HCT116 (cell line): ENCODE measurements at regions not wholly inside any gene's neighbourhood (a gene's known extent, or its start where the extent isn't known, plus 50 kb on each side); places are given as distances from the start of the nearest gene placed in this dataset.

Experiments
- ATAC-seq: fragments of 200-7000 bp; cut with Tn5 transposase; 2 replicates; pipeline ENCODE4 v1.9.1; 2020; ENCODE audit warnings: mild to moderate bottlenecking, moderate library complexity
- BruUV-seq: library from RNA; stranded (reverse); fragments of 400-500 nt; replicated peaks from 2 replicates; lab custom pipeline; 2021; lab: Mats Ljungman, UMichigan
- CTCF ChIA-PET: fragments of 300-600 bp; sonication (Branson Sonifier 250); formaldehyde crosslinking; loops from one replicate; lab custom pipeline; 2021; ENCODE audit warnings: antibody characterized with exemption; lab: Charles Lee
- POLR2A ChIA-PET: fragments of 300-600, 350-600 bp; sonication (Branson Sonifier 250); formaldehyde crosslinking; loops from one replicate; lab custom pipeline; 2021; ENCODE audit warnings: antibody characterized with exemption; lab: Charles Lee
- RAD21 ChIA-PET, 2 experiments: fragments of 300-600 bp; sonication (Branson Sonifier 250); formaldehyde crosslinking; loops; one replicate each; lab custom pipeline; 2023; ENCODE audit warnings: low total read pairs in 2 of 2; ENCODE audit not compliant: uncharacterized antibody in 2 of 2, unreplicated experiment in 2 of 2, low non-redundant PET in 1 of 2; lab: Charles Lee
- DNase-seq: peaks from one replicate; pipeline ENCODE4 v3.0.0-alpha.2; 2010; ENCODE audit warnings: low read depth, low spot score
- H2AFZ ChIP-seq: fragments of 200-600 bp; shearing (Covaris generic), sonication (generic); 2 replicates; pipeline ENCODE4 v1.6.1; 2017; ENCODE audit warnings: low read depth, mixed run types, mixed read lengths, antibody characterized with exemption, low read length; ENCODE audit not compliant: poor library complexity, severe bottlenecking
- H3K27ac ChIP-seq: 2 replicates; pipeline ENCODE4 v1.5.1; 2012; ENCODE audit warnings: low read depth, low read length
- H3K27me3 ChIP-seq: fragments of 200-600 bp; sonication (generic); 2 replicates; pipeline ENCODE4 v1.6.1; 2016; ENCODE audit warnings: mixed run types, low read length, mixed read lengths; ENCODE audit not compliant: insufficient read depth
- H3K36me3 ChIP-seq, 2 experiments: fragments of 200-500 bp in 1 of 2; fragments of 200-600 bp in 1 of 2; sonication (Bioruptor generic) in 1 of 2; sonication (generic) in 1 of 2; 2 replicates each; pipeline versions ENCODE4 v1.5.1 to v1.6.1; 2014 to 2016; ENCODE audit warnings: low read length in 2 of 2, inconsistent platforms in 1 of 2, mixed read lengths in 1 of 2, mixed run types in 1 of 2; ENCODE audit not compliant: insufficient read depth in 2 of 2, control insufficient read depth in 1 of 2
- H3K4me1 ChIP-seq, 2 experiments: fragments of 200-600 bp in 1 of 2; sonication (generic) in 1 of 2; 2 replicates each; pipeline versions ENCODE4 v1.5.1 to v1.6.1; 2012 to 2017; ENCODE audit warnings: low read length in 2 of 2, inconsistent platforms in 1 of 2, mild to moderate bottlenecking in 1 of 2, mixed read lengths in 1 of 2, mixed run types in 1 of 2, moderate library complexity in 1 of 2; ENCODE audit not compliant: insufficient read depth in 2 of 2, control insufficient read depth in 1 of 2
- H3K4me2 ChIP-seq: fragments of 200-600 bp; sonication (generic); 2 replicates; pipeline ENCODE4 v1.6.1; 2017; ENCODE audit warnings: mixed run types, low read length, mixed read lengths
- H3K4me3 ChIP-seq, 2 experiments: fragments of 200-600 bp in 1 of 2; sonication (generic) in 1 of 2; replicated peaks in 1 of 2; 2 replicates each; pipeline ENCODE4 v1.5.1; 2011 to 2016; ENCODE audit warnings: low read length in 2 of 2, control low read depth in 1 of 2, low read depth in 1 of 2, mild to moderate bottlenecking in 1 of 2, mixed read lengths in 1 of 2, mixed run types in 1 of 2
- H3K79me2 ChIP-seq: fragments of 200-600 bp; sonication (generic); 2 replicates; pipeline ENCODE4 v1.6.1; 2017; ENCODE audit warnings: mild to moderate bottlenecking, mixed run types, low read length, moderate library complexity, mixed read lengths; ENCODE audit not compliant: insufficient read depth
- H3K9ac ChIP-seq: fragments of 200-600 bp; sonication (generic); 2 replicates; pipeline ENCODE4 v1.6.1; 2016; ENCODE audit warnings: low read length, mixed read lengths
- H3K9me2 ChIP-seq: fragments of 200-600 bp; sonication (generic), shearing (Covaris generic); 2 replicates; pipeline ENCODE4 v1.6.1; 2017; ENCODE audit warnings: mixed run types, mild to moderate bottlenecking, moderate library complexity; ENCODE audit not compliant: insufficient read depth
- H3K9me3 ChIP-seq, 2 experiments: fragments of 200-500 bp in 1 of 2; fragments of 200-600 bp in 1 of 2; sonication (Bioruptor generic) in 1 of 2; sonication (generic) in 1 of 2; 2 replicates each; pipeline ENCODE4 v1.6.1; 2014 to 2017; ENCODE audit warnings: low read length in 2 of 2, mixed read lengths in 2 of 2, inconsistent platforms in 1 of 2, low read depth in 1 of 2, mild to moderate bottlenecking in 1 of 2, mixed run types in 1 of 2, moderate library complexity in 1 of 2; ENCODE audit not compliant: control insufficient read depth in 1 of 2, insufficient read depth in 1 of 2
- H4K20me1 ChIP-seq: fragments of 200-600 bp; sonication (generic), shearing (Covaris generic); 2 replicates; pipeline ENCODE4 v1.6.1; 2017; ENCODE audit warnings: mixed run types, mild to moderate bottlenecking, moderate library complexity; ENCODE audit not compliant: insufficient read depth
- CBX3 ChIP-seq: IDR thresholded peaks from 2 replicates; pipeline ENCODE4 v1.6.1; 2012; ENCODE audit warnings: low read depth
- CEBPB ChIP-seq: IDR thresholded peaks from 2 replicates; pipeline ENCODE4 v1.6.1; 2012; ENCODE audit warnings: low read depth
- CTCF ChIP-seq, 3 experiments: fragments of 200-600 bp in 1 of 3; sonication (generic) in 1 of 3; IDR thresholded peaks in 2 of 3; conservative IDR thresholded peaks in 1 of 3; 2 replicates each; pipeline ENCODE4 v1.5.1; 2012 to 2017; ENCODE audit warnings: low read depth in 2 of 3, low read length in 2 of 3, antibody characterized with exemption in 1 of 3, borderline replicate concordance in 1 of 3, control low read depth in 1 of 3, mild to moderate bottlenecking in 1 of 3, mixed read lengths in 1 of 3, mixed run types in 1 of 3, moderate library complexity in 1 of 3; ENCODE audit not compliant: insufficient read depth in 1 of 3
- ELF1 ChIP-seq: IDR thresholded peaks from 2 replicates; pipeline ENCODE4 v1.6.1; 2012; ENCODE audit warnings: low read depth, borderline replicate concordance
- FOSL1 ChIP-seq: IDR thresholded peaks from 2 replicates; pipeline ENCODE4 v1.6.1; 2012; ENCODE audit warnings: low read depth
- JUND ChIP-seq: IDR thresholded peaks from 2 replicates; pipeline ENCODE4 v1.6.1; 2012
- RAD21 ChIP-seq: IDR thresholded peaks from 2 replicates; pipeline ENCODE4 v1.6.1; 2012; ENCODE audit warnings: low read depth, mild to moderate bottlenecking
- REST ChIP-seq: IDR thresholded peaks from 2 replicates; pipeline ENCODE4 v1.6.1; 2012; ENCODE audit warnings: low read depth
- SIN3A ChIP-seq: IDR thresholded peaks from 2 replicates; pipeline ENCODE4 v1.6.1; 2012; ENCODE audit warnings: low read depth
- SP1 ChIP-seq: IDR thresholded peaks from 2 replicates; pipeline ENCODE4 v1.6.1; 2012; ENCODE audit warnings: low read depth
- SRF ChIP-seq: IDR thresholded peaks from 2 replicates; pipeline ENCODE4 v1.6.1; 2012; ENCODE audit warnings: low read depth
- TCF7L2 ChIP-seq: IDR thresholded peaks from 2 replicates; pipeline ENCODE4 v1.7.0; 2011; ENCODE audit warnings: borderline replicate concordance, inconsistent platforms; ENCODE audit not compliant: insufficient read depth, insufficient read length; ENCODE audit errors: extremely low read depth
- intact Hi-C: fragments of 100-400 bp; cut with micrococcal nuclease; formaldehyde crosslinking; loops from 2 replicates; pipeline ENCODE4 v1.10.0; 2022
- TF ChIP-seq, protein P1 (sequence below): IDR thresholded peaks from 2 replicates; pipeline ENCODE4 v1.6.1; 2011; ENCODE audit warnings: mild to moderate bottlenecking, low read length, moderate library complexity; ENCODE audit not compliant: insufficient replicate concordance; ENCODE audit errors: extremely low read depth

- Histone ChIP-seq H4K20me1 (no peaks in the 10 kb centered on the region), H3K27me3 (peaks cover 9% of the 10 kb centered on the region; the same call in 1 of the 2 replicates), H3K4me1 (no peaks in the 10 kb centered on the region), H3K79me2 (no peaks in the 10 kb centered on the region), H3K9me3 (no peaks in the 10 kb centered on the region), H3K4me3 (no peak overlapping the region), H3K9ac (no peak overlapping the region), H3K27ac (no peak overlapping the region), H3K9me2 (no peaks in the 10 kb centered on the region), H2AFZ (no peak overlapping the region), H3K4me2 (no peak overlapping the region), H3K36me3 (no peaks in the 10 kb centered on the region)
- RAD21 ChIA-PET, result no interaction called here
- DNase-seq (no peak), ATAC-seq (no peak)
- intact Hi-C loops, result no loop called here
- TF ChIP-seq RAD21 (no peak), CBX3 (no peak)
- TF ChIP-seq, protein P1, sequence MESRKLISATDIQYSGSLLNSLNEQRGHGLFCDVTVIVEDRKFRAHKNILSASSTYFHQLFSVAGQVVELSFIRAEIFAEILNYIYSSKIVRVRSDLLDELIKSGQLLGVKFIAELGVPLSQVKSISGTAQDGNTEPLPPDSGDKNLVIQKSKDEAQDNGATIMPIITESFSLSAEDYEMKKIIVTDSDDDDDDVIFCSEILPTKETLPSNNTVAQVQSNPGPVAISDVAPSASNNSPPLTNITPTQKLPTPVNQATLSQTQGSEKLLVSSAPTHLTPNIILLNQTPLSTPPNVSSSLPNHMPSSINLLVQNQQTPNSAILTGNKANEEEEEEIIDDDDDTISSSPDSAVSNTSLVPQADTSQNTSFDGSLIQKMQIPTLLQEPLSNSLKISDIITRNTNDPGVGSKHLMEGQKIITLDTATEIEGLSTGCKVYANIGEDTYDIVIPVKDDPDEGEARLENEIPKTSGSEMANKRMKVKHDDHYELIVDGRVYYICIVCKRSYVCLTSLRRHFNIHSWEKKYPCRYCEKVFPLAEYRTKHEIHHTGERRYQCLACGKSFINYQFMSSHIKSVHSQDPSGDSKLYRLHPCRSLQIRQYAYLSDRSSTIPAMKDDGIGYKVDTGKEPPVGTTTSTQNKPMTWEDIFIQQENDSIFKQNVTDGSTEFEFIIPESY, result no peak
- POLR2A ChIA-PET, result no interaction called here
- CTCF ChIA-PET, result no interaction called here
- BruUV-seq, result no TSS peak
Observed at GRCh38 chr9:109941771-109942170, 161.8 kb downstream of the PALM2AKAP2 start.

GRCh38 chr9:109945573-109945972 is 165.6 kb downstream of the PALM2AKAP2 start:
- Histone ChIP-seq H3K79me2 (no peaks in the 10 kb centered on the region), H3K27me3 (peaks cover 6% of the 10 kb centered on the region; the same call in 1 of the 2 replicates), H3K4me2 (no peak overlapping the region), H3K9me3 (no peaks in the 10 kb centered on the region), H3K4me1 (no peaks in the 10 kb centered on the region), H3K9ac (no peak overlapping the region), H3K36me3 (no peaks in the 10 kb centered on the region), H3K4me3 (no peak overlapping the region), H2AFZ (no peak overlapping the region), H4K20me1 (no peaks in the 10 kb centered on the region), H3K9me2 (no peaks in the 10 kb centered on the region), H3K27ac (no peak overlapping the region)
- intact Hi-C loops, result no loop called here
- ATAC-seq (no peak), DNase-seq (no peak)
- RAD21 ChIA-PET, result no interaction called here
- CTCF ChIA-PET, result interaction anchor here (0.6 to 0.8 kb wide), 2 partner anchors 19 to 113 kb away, joined by 3 read pairs; no protein-coding TSS in a partner anchor
- no TSS peak for BruUV-seq
- POLR2A ChIA-PET, result no interaction called here
- TF ChIP-seq FOSL1 (no peak), REST (no peak), CEBPB (no peak), JUND (no peak), SIN3A (no peak), TCF7L2 (no peak), CTCF (IDR thresholded peaks at IDR 0.05 in 2 of 3, conservative IDR thresholded peaks at IDR 0.05 in 1 of 3; ENCODE audit: borderline replicate concordance in 1 of 3, insufficient read depth in 1 of 3, low read depth in 2 of 3, low read length in 2 of 3) (no peak), SRF (no peak), ELF1 (no peak), SP1 (no peak)
